ENCODE measurements at regions not wholly inside any gene's neighbourhood (a gene's known extent, or its start where the extent isn't known, plus 50 kb on each side); places are given as distances from the start of the nearest gene placed in this dataset.

- TF ChIP-seq CTCF (IDR thresholded peaks at IDR 0.05) = no peak
- H3K9me3 Mint-ChIP-seq = no peaks in the 10 kb centered on the region
- H3K4me1 ChIP-seq (ENCODE audit: control insufficient read depth in 1 of 2, insufficient read depth in 2 of 2, low read length in 2 of 2) = peaks cover 4 to 5% of the 10 kb centered on the region in 2 donors
- H3K27me3 Mint-ChIP-seq (ENCODE audit: low read depth in 3 of 3) = peaks cover 1 to 3% (median 2%) of the 10 kb centered on the region in 3 donors
- no peaks in the 10 kb centered on the region for H3K27me3 ChIP-seq (ENCODE audit: control insufficient read depth in 2 of 2, insufficient read depth in 2 of 2, low read length in 2 of 2)
- no peaks in the 10 kb centered on the region for H4K20me1 ChIP-seq (ENCODE audit: insufficient read depth, low read length)
- H3K36me3 Mint-ChIP-seq = no peaks in the 10 kb centered on the region
- no peak overlapping the region for H3K27ac ChIP-seq (ENCODE audit: low read depth in 1 of 2, low read length in 2 of 2)
- intact Hi-C loops (cut with micrococcal nuclease) = no loop called here
- no peak overlapping the region for H3K27ac Mint-ChIP-seq
- WGBS (ENCODE audit: insufficient coverage) = 100% methylated on average over 2 of the region's 11 CpGs
- no peak overlapping the region for H2AFZ ChIP-seq (ENCODE audit: insufficient read depth, low read depth, low read length, poor library complexity, severe bottlenecking)
- no peaks in the 10 kb centered on the region for H3K36me3 ChIP-seq (replicated peaks in 1 of 2; ENCODE audit: control insufficient read depth in 1 of 2, insufficient read depth in 2 of 2, low read length in 2 of 2)
- no peak for DNase-seq
- H3K4me1 Mint-ChIP-seq = peaks cover 6% of the 10 kb centered on the region
- no peak overlapping the region for H3K4me2 ChIP-seq (replicated peaks; ENCODE audit: extremely low read depth, low read length, poor library complexity, severe bottlenecking)
- H3K79me2 ChIP-seq (ENCODE audit: insufficient read depth, low read length) = no peaks in the 10 kb centered on the region
- no peak overlapping the region for H3K4me3 Mint-ChIP-seq
- H3K9me3 ChIP-seq (replicated peaks in 1 of 2; ENCODE audit: control insufficient read depth in 1 of 2, insufficient read depth in 1 of 2, low read length in 2 of 2) = no peaks in the 10 kb centered on the region
- H3K9ac ChIP-seq (ENCODE audit: insufficient read depth, low read length, poor library complexity, severe bottlenecking) = no peak overlapping the region
- H3K4me3 ChIP-seq (replicated peaks in 1 of 3; ENCODE audit: low read depth in 2 of 3, low read length in 3 of 3) = no peak overlapping the region
Measured at GRCh38 chr5:36444582-36445418, 143.1 kb upstream of the RANBP3L start.

- no peak overlapping the region for H3K4me3 ChIP-seq (replicated peaks in 1 of 3; ENCODE audit: low read depth in 2 of 3, low read length in 3 of 3)
- no peak overlapping the region for H3K9ac ChIP-seq (ENCODE audit: insufficient read depth, low read length, poor library complexity, severe bottlenecking)
- H3K79me2 ChIP-seq (ENCODE audit: insufficient read depth, low read length) = no peaks in the 10 kb centered on the region
- H4K20me1 ChIP-seq (ENCODE audit: insufficient read depth, low read length) = no peaks in the 10 kb centered on the region
- peaks cover 6% of the 10 kb centered on the region for H3K4me1 Mint-ChIP-seq
- H3K36me3 ChIP-seq (replicated peaks in 1 of 2; ENCODE audit: control insufficient read depth in 1 of 2, insufficient read depth in 2 of 2, low read length in 2 of 2) = no peaks in the 10 kb centered on the region
- H3K27ac Mint-ChIP-seq = no peak overlapping the region
- peaks cover 0 to 3% (median 1%) of the 10 kb centered on the region in 3 donors for H3K27me3 Mint-ChIP-seq (ENCODE audit: low read depth in 3 of 3)
- no peak overlapping the region for H2AFZ ChIP-seq (ENCODE audit: insufficient read depth, low read depth, low read length, poor library complexity, severe bottlenecking)
- WGBS (ENCODE audit: insufficient coverage) = 100% methylated on average over 1 of the region's 2 CpGs
- intact Hi-C loops (cut with micrococcal nuclease) = no loop called here
- no peaks in the 10 kb centered on the region for H3K9me3 ChIP-seq (replicated peaks in 1 of 2; ENCODE audit: control insufficient read depth in 1 of 2, insufficient read depth in 1 of 2, low read length in 2 of 2)
- peaks cover 4 to 5% of the 10 kb centered on the region in 2 donors for H3K4me1 ChIP-seq (ENCODE audit: control insufficient read depth in 1 of 2, insufficient read depth in 2 of 2, low read length in 2 of 2)
- no peaks in the 10 kb centered on the region for H3K36me3 Mint-ChIP-seq
- no peak for DNase-seq
- no peak overlapping the region for H3K4me2 ChIP-seq (replicated peaks; ENCODE audit: extremely low read depth, low read length, poor library complexity, severe bottlenecking)
- H3K27ac ChIP-seq (ENCODE audit: low read depth in 1 of 2, low read length in 2 of 2) = no peak overlapping the region
- no peak overlapping the region for H3K4me3 Mint-ChIP-seq
- no peak for TF ChIP-seq CTCF (IDR thresholded peaks at IDR 0.05)
- H3K9me3 Mint-ChIP-seq = no peaks in the 10 kb centered on the region
- H3K27me3 ChIP-seq (ENCODE audit: control insufficient read depth in 2 of 2, insufficient read depth in 2 of 2, low read length in 2 of 2) = no peaks in the 10 kb centered on the region
Measured at GRCh38 chr5:36447776-36448175, 146.1 kb upstream of the RANBP3L start.
